ENCODE measurements at regions not wholly inside any gene's neighbourhood (a gene's known extent, or its start where the extent isn't known, plus 50 kb on each side); places are given as distances from the start of the nearest gene placed in this dataset.

GRCh38 chr1:29488086-29488793 lies 251.9 kb downstream of the PTPRU start:
- Histone ChIP-seq H3K4me1 (no peaks in the 10 kb centered on the region), H3K4me3 (no peak overlapping the region), H3K27ac (no peak overlapping the region), H3K27me3 (no peaks in the 10 kb centered on the region), H3K9me3 (no peaks in the 10 kb centered on the region), H3K36me3 (no peaks in the 10 kb centered on the region)
- no peak for TF ChIP-seq CTCF (IDR thresholded peaks at IDR 0.05)
- no peak for DNase-seq (ENCODE audit: low spot score in 2 of 2)
- intact Hi-C loops (cut with DNase I), result no loop called here

GRCh38 chr1:29487291-29487690 lies 251.0 kb downstream of the PTPRU start:
- no peaks in the 10 kb centered on the region for H3K36me3 ChIP-seq
- H3K27ac ChIP-seq, result no peak overlapping the region
- H3K4me3 ChIP-seq, result no peak overlapping the region
- intact Hi-C loops (cut with DNase I), result no loop called here
- H3K9me3 ChIP-seq, result no peaks in the 10 kb centered on the region
- H3K4me1 ChIP-seq, result no peaks in the 10 kb centered on the region
- no peak for DNase-seq (ENCODE audit: low spot score in 2 of 2)
- TF ChIP-seq CTCF (IDR thresholded peaks at IDR 0.05), result no peak
- no peaks in the 10 kb centered on the region for H3K27me3 ChIP-seq

GRCh38 chr1:29485096-29485925 lies 249.0 kb downstream of the PTPRU start:
- peak in 1 of 2 donors; percentile 38 for DNase-seq (ENCODE audit: low spot score in 2 of 2)
- no peaks in the 10 kb centered on the region for H3K9me3 ChIP-seq
- no peak overlapping the region for H3K27ac ChIP-seq
- no peaks in the 10 kb centered on the region for H3K27me3 ChIP-seq
- no peak overlapping the region for H3K4me3 ChIP-seq
- no peaks in the 10 kb centered on the region for H3K4me1 ChIP-seq
- no peaks in the 10 kb centered on the region for H3K36me3 ChIP-seq
- intact Hi-C loops (cut with DNase I), result no loop called here
- TF ChIP-seq CTCF (IDR thresholded peaks at IDR 0.05), result no peak

GRCh38 chr1:29482991-29483390 lies 246.7 kb downstream of the PTPRU start:
- DNase-seq (ENCODE audit: low spot score in 2 of 2), result peak in 1 of 2 donors; percentile 53
- H3K27me3 ChIP-seq, result no peaks in the 10 kb centered on the region
- no peaks in the 10 kb centered on the region for H3K4me1 ChIP-seq
- intact Hi-C loops (cut with DNase I), result no loop called here
- TF ChIP-seq CTCF (IDR thresholded peaks at IDR 0.05), result no peak
- H3K36me3 ChIP-seq, result no peaks in the 10 kb centered on the region
- no peak overlapping the region for H3K27ac ChIP-seq
- no peaks in the 10 kb centered on the region for H3K9me3 ChIP-seq
- no peak overlapping the region for H3K4me3 ChIP-seq

GRCh38 chr1:29482064-29482463 lies 245.7 kb downstream of the PTPRU start:
- H3K4me3 ChIP-seq, result no peak overlapping the region
- no peaks in the 10 kb centered on the region for H3K27me3 ChIP-seq
- DNase-seq (ENCODE audit: low spot score in 2 of 2), result no peak
- H3K9me3 ChIP-seq, result no peaks in the 10 kb centered on the region
- H3K4me1 ChIP-seq, result no peaks in the 10 kb centered on the region
- no peak overlapping the region for H3K27ac ChIP-seq
- intact Hi-C loops (cut with DNase I), result no loop called here
- no peak for TF ChIP-seq CTCF (IDR thresholded peaks at IDR 0.05)
- H3K36me3 ChIP-seq, result no peaks in the 10 kb centered on the region
